ENCODE measurements at regions not wholly inside any gene's neighbourhood (a gene's known extent, or its start where the extent isn't known, plus 50 kb on each side); places are given as distances from the start of the nearest gene placed in this dataset.

DNA sequence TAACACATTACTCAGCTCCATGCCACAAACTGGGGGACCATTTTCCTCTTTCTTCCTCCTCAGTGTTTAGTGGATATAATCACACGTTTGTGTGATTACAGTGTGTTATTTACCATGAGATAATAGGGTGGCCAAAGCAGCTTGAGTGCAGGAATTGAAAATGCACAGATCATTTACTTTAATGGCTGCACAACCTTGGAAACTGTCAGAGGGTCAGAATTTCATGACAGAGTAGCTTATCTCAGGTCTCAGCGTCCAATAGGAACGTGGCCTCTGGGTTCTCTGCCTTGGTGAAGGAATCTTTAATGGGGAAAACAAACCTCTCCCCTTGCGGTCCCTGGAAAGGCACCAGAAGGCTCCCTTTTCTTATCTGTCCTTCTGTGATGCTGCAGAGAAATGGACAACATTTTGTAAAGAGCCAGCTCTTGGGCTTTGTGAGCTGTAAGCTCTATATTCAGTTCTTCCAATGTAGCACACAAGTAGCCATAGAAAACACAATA is 87.4 kb upstream of the CD180 start:
- no peak for DNase-seq
- intact Hi-C loops (cut with DNase I) = no loop called here

DNA sequence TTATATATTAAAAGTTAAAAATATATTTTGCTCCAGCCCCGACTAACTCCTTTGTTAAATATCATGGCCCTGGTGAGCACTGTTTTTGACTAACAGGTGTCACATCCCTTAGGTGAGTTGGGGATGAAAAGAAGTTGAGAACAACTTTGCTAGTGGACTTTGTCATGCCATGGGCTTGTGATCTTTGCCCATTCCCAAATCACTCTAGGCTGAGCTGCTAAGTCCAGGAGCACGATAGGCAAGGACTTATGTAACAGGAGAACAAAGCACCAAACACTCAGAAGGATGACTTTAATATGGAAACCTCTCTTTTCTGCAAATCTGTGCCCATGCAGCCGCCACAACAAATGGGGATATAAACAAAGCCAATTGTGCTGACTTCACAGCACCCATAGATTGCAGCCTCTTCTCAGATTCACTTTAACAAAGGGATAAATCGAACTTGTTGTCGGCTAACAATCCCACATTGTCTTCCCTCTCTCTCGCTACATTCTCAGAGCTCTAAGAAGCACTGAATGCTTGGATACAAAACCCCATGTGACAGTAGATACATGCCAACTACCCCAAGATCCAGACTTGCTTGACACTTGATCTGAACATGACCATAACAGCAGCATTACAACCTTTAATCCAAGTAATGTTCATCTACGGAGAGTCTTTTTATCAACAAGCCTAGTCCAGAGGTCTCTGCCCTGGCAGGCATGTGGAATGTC is 86.8 kb upstream of the CD180 start:
- Histone ChIP-seq H3K27ac (no peak overlapping the region), H3K9me3 (peaks cover 0 to 13% (median 3%) of the 10 kb centered on the region in 11 donors), H3K4me3 (no peak overlapping the region), H3K36me3 (no peaks in the 10 kb centered on the region), H3K27me3 (no peaks in the 10 kb centered on the region), H3K4me1 (peaks cover 0 to 21% (median 6%) of the 10 kb centered on the region in 9 donors)
- intact Hi-C loops (cut with DNase I) = no loop called here
- no peak for DNase-seq
- TF ChIP-seq, protein P1, sequence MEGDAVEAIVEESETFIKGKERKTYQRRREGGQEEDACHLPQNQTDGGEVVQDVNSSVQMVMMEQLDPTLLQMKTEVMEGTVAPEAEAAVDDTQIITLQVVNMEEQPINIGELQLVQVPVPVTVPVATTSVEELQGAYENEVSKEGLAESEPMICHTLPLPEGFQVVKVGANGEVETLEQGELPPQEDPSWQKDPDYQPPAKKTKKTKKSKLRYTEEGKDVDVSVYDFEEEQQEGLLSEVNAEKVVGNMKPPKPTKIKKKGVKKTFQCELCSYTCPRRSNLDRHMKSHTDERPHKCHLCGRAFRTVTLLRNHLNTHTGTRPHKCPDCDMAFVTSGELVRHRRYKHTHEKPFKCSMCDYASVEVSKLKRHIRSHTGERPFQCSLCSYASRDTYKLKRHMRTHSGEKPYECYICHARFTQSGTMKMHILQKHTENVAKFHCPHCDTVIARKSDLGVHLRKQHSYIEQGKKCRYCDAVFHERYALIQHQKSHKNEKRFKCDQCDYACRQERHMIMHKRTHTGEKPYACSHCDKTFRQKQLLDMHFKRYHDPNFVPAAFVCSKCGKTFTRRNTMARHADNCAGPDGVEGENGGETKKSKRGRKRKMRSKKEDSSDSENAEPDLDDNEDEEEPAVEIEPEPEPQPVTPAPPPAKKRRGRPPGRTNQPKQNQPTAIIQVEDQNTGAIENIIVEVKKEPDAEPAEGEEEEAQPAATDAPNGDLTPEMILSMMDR (IDR thresholded peaks at IDR 0.05) = no peak
- WGBS, 2 donors = 86 to 91% methylated on average over 7 of the region's 7 CpGs
- ATAC-seq = peak in 1 of 8 donors; percentile 7

More for the DNA sequence above, 87.4 kb upstream of the CD180 start:
- Histone ChIP-seq H3K27ac (peak overlapping the region in 2 of 10 donors; percentile 5 to 16), H3K27me3 (no peaks in the 10 kb centered on the region), H3K4me1 (peaks cover 0 to 26% (median 11%) of the 10 kb centered on the region in 9 donors), H3K36me3 (no peaks in the 10 kb centered on the region), H3K4me3 (no peak overlapping the region), H3K9me3 (peaks cover 0 to 7% (median 0%) of the 10 kb centered on the region in 11 donors)
- 42 to 52% methylated on average over 4 of the region's 4 CpGs for WGBS, 2 donors
- TF ChIP-seq, protein P1 (IDR thresholded peaks at IDR 0.05) = no peak
- ATAC-seq = no peak

DNA sequence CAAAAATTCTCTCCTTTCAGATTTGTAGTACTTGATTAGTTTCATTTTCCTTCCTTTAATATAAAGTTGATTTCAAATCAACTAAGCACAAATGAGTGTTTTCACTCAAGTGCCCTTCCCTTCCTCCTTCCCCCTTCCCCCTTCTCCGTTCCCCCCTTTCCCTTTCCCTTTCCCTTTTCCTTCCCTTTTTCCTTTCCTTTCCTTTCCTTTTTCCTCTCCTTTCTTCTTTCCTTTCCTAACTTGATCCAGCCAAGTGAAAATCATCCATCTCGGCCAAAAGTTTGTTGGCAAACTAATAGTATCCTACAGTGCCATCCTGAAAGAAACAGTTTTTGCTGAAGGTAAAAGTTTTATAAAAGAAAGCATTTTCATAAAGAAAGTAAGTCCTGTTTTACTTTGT is 85.3 kb upstream of the CD180 start:
- Histone ChIP-seq H3K4me3 (no peak overlapping the region), H3K27me3 (no peaks in the 10 kb centered on the region), H3K4me1 (peaks cover 0 to 11% (median 4%) of the 10 kb centered on the region in 9 donors), H3K27ac (no peak overlapping the region), H3K9me3 (peaks cover 0 to 29% (median 7%) of the 10 kb centered on the region in 11 donors), H3K36me3 (no peaks in the 10 kb centered on the region)
- ATAC-seq = no peak
- WGBS, 2 donors = 74 to 85% methylated on average over 2 of the region's 2 CpGs
- DNase-seq = no peak
- TF ChIP-seq, protein P1 (IDR thresholded peaks at IDR 0.05) = no peak
- intact Hi-C loops (cut with DNase I) = no loop called here

DNA sequence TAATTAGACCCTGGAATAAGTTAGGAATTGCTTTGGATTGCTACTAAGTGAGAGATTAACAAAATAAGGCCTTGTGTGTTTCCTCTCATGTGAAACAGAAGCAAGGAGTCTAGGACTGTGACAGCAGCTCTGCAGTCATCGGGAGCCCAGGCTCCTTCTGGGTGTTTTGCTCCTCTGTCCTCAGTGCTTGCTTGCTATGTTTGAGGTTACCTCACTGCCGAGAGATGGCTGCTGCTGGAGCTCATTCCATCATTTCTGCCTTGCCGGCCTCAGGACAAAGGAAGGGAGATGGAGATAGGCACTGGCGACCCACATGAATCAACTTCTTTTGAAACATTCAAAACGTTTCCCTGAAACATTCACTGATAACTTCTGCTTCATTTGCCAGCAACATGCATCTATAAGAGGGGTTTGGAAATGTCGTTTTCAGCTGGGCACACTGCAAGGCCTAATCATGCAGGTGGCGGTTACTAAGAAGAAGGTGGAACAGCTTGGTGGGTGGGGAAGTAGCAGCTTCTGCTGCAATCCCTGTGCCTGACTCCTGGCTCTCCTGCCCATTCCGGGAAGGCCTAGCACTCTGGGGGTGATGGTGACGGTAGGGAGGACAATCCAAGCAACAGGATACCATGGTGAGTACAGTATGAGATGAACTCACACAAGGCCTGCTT is 77.2 kb upstream of the CD180 start:
- DNase-seq = no peak
- WGBS, 2 donors = 83 to 89% methylated on average over 9 of the region's 9 CpGs
- H3K27ac ChIP-seq = no peak overlapping the region

More for the DNA sequence above, 77.2 kb upstream of the CD180 start:
- no peak for ATAC-seq
- H3K4me1 ChIP-seq = peaks cover 7 to 16% (median 11%) of the 10 kb centered on the region in 9 donors
- H3K27me3 ChIP-seq = no peaks in the 10 kb centered on the region
- H3K36me3 ChIP-seq = no peaks in the 10 kb centered on the region
- H3K4me3 ChIP-seq = no peak overlapping the region
- H3K9me3 ChIP-seq = peaks cover 0 to 22% (median 7%) of the 10 kb centered on the region in 11 donors
- intact Hi-C loops (cut with DNase I) = no loop called here
- TF ChIP-seq, protein P1 (IDR thresholded peaks at IDR 0.05) = no peak

Measured in heart right ventricle (tissue), 16 donors.